ENCODE measurements at regions not wholly inside any gene's neighbourhood (a gene's known extent, or its start where the extent isn't known, plus 50 kb on each side); places are given as distances from the start of the nearest gene placed in this dataset.

GRCh38 chr18:25423760-25424159 is 71.8 kb upstream of the ZNF521 start:
- no peak for DNase-seq

DNA sequence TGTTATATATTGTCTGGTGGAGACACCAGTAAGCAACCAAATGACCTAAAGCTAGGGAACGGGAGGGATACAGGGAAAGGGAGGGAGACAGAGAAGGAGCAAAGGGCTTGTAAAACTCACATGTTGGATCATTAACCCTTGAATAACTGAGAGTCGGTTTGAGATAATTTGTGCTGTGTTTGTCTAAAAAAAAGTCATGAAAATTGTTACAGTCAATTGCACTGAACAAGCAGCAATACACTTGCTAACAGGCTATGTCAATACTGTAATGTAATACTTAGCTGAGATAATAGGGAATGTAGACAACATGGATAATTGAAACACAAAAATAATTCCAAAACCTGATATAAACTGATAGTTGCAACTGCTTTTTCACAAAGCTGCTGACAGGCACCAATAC is 71.3 kb upstream of the ZNF521 start:
- DNase-seq, result no peak

DNA sequence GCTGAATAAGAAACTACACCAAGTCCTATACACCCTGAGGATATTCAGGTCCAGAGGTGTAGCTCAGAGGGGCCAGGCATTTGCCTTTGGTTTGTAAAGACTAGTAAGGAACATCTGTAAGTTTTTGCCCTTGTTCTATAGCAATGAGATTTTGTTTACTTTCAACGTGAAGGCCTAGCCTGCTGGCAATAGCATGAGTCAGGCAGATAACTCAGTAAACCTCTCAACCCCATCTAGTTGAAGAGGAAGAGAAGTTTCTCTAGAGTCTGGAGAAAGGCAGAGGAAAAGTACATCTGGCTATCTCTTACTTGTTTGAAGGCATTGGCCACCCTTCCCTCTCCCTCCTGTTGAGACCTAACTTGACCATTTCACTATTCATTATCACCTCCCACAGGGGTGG is 70.3 kb upstream of the ZNF521 start:
- no peak for DNase-seq

- DNase-seq, result no peak
These were observed 68.3 kb upstream of the ZNF521 start for GRCh38 chr18:25420077-25420825.

GRCh38 chr18:25416374-25416773 is 64.4 kb upstream of the ZNF521 start:
- DNase-seq, result no peak

DNA sequence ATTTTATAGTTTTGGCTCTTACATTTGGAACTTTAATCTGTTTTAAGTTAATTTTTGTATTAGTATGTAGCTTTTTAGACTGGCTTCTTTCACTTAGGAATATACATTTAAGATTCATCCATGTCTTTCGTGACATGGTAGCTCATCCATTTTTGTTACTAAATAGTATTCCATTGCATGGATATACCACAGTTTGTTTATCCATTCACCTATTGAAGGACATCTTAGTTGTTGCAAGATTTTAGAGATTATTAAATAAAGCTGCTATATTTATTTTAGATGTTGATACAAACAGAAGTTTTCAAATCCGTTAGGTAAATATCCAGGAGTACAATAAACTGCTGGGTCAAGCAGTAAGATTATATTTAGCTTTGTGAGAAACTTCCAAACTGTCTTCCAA is 58.0 kb upstream of the ZNF521 start:
- no peak for DNase-seq

DNA sequence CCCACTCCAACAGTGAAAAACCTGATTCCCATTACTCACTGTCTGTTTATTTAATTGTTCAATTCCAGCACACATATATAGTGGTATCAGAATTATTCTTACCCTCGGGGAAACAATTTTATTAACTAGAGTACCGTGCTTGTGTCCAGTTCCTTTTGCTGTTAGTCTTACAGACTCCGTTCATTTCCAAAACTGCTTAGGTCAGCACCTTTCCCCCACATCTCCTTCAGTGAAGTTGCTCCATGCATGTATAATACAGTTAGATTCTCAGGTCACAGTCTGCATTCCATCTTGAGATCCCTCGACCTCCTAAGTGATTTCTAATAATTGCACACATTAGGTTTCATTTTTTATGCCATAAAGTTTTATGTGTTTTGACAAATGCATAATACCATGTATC is 56.3 kb upstream of the ZNF521 start:
- no peak for DNase-seq
